Stimulated activated CD8-positive, alpha-beta memory T cell treated with anti-CD3 and anti-CD28 coated beads, Interleukin-4, amount 100 ng/mL, for 48 hours (primary cell): ENCODE measurements at regions not wholly inside any gene's neighbourhood (a gene's known extent, or its start where the extent isn't known, plus 50 kb on each side); places are given as distances from the start of the nearest gene placed in this dataset.

Experiments
- DNase-seq: peaks from one replicate; pipeline ENCODE4 v3.0.0-alpha.2; 2020

DNA sequence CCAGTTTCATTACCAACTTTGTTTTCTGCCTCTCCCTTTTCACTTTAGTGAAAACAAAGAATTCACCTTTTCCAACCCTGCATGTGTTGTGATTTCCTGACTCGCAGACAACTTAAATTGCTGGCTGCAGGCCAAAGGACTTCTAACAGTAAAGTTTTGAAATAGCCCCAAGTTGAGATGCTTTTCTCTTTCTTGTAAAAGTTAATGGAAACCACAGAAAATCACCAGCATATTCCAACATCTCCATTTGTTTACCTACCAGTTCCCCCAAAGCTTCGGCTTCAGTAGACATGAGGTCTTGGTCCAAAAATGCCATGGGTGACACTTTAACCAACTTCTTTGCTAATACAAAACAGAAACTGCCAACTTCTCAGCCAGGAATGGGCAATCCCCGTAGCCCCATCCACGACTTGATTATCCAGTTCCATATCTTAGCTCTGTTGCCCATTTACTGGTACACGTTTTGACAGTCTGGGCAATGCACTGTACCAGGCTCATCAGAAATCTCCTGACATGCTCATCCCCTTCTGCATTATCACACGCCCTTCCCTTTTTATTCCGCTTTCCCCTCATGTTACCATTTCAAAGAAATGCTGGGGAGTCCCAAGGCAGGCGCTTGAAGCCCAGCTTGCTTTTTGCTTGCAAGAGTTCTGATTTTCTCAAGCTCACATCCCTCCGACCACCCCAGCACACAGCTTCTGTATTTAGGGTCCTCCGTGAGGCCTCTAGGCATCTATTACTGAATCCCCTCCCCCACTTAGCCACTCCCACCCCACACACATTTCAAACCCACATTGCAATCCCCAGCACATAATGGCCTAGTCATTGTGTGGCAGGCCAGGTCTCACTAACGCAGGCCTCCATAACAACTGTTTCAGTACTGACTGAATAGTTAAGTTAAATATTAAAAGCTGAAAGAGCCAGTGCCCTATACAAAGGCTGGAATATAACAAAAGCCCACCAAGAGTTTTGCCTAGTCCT lies 137.9 kb upstream of the S100G start:
- DNase-seq = no peak

DNA sequence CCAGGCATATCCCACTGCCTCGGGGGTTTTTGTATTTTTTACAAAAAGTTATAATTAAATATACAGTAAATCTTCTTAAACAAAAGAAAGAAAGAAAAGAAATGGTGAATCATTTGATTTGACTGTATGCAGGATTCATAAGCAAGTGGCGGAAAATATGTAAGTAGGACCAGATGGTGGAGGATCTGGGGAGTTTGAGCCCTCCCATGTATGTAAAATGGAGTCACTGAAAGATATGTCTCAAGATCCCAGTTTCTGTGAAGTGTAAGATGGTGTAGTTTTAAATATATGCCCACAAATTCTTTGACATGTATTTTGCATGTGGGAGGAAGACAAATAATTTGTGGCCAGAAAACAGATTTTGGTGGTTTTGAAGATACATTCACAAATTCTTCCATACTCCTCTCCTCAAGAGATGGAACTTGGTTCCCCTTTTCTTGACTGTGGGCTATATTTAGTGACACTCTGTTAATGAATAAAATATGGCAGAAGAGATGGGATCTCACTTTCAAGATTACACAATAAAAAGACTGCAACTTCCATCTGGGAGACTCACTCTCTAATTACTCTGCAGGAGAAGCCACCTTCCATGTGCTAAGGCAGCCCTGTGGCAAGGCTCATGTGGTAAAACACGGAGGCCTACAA lies 133.6 kb upstream of the S100G start:
- DNase-seq = no peak

DNA sequence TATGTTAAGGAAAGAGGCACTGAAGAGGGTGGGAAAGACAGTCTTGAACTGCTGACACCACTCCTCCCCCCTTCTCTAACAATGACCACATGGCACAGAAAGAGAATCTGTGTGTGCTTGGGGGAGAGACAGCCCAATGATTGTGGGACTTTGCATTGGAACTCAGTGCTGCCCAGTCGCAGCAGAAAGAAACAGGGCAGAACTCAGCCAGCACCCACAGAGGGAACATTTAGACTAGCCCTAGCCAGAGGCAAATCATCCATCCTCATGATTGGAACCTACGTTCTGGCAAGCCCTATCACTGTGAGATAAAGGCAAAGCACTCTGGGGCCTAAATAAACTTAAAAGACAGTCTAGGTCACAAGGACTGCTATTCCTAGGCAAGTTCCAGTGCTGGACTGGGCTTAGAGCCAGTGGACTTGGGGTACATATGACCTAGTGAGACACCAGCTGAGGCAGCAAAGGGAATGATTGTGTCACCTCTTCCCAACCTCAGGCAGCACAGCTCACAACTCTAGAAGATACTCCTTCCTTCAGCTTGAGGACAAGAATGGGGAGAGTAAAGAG lies 132.8 kb upstream of the S100G start:
- DNase-seq = no peak

DNA sequence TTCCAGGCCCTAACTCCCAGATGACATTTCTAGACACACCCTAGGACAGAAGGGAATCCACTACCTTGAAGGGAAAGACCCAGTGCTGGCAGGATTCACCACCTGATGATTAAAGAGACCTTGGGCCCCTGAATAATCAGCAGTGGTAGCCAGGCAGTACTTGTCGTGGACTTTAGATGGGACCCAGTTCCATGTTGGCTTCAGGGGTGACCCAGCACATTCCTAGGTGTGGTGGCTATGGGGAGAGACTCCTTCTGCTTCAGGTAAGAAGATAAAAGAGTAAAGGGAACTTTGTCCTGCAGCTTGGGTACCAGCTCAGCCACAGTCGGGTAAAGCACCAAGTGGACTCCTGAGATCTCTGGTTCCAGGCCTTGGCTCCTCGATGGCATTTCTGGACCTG lies 131.8 kb upstream of the S100G start:
- no peak for DNase-seq

DNA sequence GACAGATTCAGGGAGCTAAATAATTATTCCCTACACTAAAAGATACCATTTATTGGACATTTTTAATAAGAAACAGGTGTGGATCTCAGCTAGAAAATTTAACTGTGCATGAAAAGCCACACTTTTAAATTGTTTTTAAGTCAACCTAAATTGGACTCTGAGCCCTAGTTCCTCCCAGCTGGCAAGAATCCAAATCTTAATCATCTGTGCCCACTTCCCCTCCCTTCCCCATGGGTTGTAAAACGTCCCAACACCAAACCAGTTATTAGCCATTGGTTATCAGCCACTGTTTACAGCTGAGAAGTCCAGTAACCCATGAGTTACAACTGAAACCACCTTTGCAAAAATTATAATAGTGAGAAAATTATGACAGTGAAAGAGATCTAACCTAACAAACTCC lies 125.6 kb upstream of the S100G start:
- DNase-seq = no peak

DNA sequence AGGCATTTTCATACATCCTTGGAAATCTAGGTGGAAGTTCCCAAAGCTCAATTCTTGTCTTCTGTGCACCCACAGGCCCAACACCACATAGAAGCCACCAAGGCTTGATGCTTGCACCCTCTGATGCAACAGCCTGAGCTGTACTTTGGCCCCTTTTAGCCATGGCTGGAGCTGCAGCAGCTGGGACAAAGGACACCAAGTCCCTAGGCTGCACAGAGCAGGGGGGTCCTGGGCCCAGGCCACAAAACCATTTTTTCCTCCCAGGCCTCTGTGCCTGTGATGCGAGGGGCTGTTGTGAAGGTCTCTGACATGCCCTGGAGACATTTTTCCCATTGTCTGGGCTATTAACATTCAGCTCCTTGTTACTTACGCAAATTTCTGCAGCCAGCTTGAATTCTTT lies 124.0 kb upstream of the S100G start:
- no peak for DNase-seq

DNA sequence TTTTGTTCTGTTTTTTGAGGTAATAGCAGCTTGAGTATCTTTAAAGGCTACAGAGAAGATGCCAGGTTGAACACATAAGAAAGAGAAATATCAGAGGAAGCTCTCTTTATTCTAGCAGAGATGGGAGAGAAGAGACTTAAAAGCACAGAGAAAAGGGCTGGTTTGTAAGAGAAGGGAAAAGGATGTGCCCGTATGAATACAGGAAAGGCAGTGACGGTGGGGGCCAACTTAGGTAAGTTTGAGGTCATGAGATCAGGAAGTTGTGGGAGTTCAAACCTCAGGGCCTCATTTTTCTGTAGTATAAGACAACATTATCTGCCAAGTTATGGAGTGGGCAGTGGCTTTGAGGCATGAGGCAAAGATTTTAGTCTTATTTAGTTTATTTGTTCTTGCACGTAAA lies 121.3 kb upstream of the S100G start:
- peak; percentile 28 for DNase-seq
